ENCODE measurements at regions not wholly inside any gene's neighbourhood (a gene's known extent, or its start where the extent isn't known, plus 50 kb on each side); places are given as distances from the start of the nearest gene placed in this dataset.

- peak; percentile 15 for DNase-seq
- Histone ChIP-seq H3K9ac (ENCODE audit: low read length) (no peak overlapping the region), H3K27me3 (replicated peaks; ENCODE audit: insufficient read depth, low read length) (no peaks in the 10 kb centered on the region), H3K4me2 (ENCODE audit: low read depth, low read length) (no peak overlapping the region), H3K36me3 (replicated peaks; ENCODE audit: insufficient read depth, low read length) (no peaks in the 10 kb centered on the region), H3K4me1 (ENCODE audit: low read length) (no peaks in the 10 kb centered on the region), H3F3A (ENCODE audit: insufficient read depth, low read length) (no peaks in the 10 kb centered on the region), H2AFZ (ENCODE audit: low read length) (no peak overlapping the region), H3K4me3 (ENCODE audit: low read length) (no peak overlapping the region), H3K27ac (ENCODE audit: low read length) (no peak overlapping the region), H4K20me1 (ENCODE audit: insufficient read depth, low read length) (no peaks in the 10 kb centered on the region), H3K9me3 (replicated peaks; ENCODE audit: insufficient read depth, low read length) (no peaks in the 10 kb centered on the region), H3K79me2 (ENCODE audit: low read length) (no peaks in the 10 kb centered on the region), H3K9me2 (replicated peaks; ENCODE audit: insufficient read depth, low read length) (no peaks in the 10 kb centered on the region)
- no peak for TF ChIP-seq EZH2phosphoT487 (IDR thresholded peaks at IDR 0.05; ENCODE audit: low read length)
- TF ChIP-seq CTCF (IDR thresholded peaks at IDR 0.05; ENCODE audit: low read length), result no peak
- TF ChIP-seq EZH2 (optimal IDR thresholded peaks at IDR 0.05; ENCODE audit: low read depth, low read length), result no peak
These were observed 1151.2 kb downstream of the PCDH17 start for GRCh38 chr13:58782736-58783135.

GRCh38 chr13:58792854-58793253, 1161.3 kb downstream of the PCDH17 start:
- H2AFZ ChIP-seq (ENCODE audit: low read length), result no peak overlapping the region
- H4K20me1 ChIP-seq (ENCODE audit: insufficient read depth, low read length), result no peaks in the 10 kb centered on the region
- no peaks in the 10 kb centered on the region for H3K79me2 ChIP-seq (ENCODE audit: low read length)
- no peak overlapping the region for H3K9ac ChIP-seq (ENCODE audit: low read length)
- H3K4me1 ChIP-seq (ENCODE audit: low read length), result no peaks in the 10 kb centered on the region
- no peak overlapping the region for H3K4me2 ChIP-seq (ENCODE audit: low read depth, low read length)
- no peaks in the 10 kb centered on the region for H3F3A ChIP-seq (ENCODE audit: insufficient read depth, low read length)
- H3K36me3 ChIP-seq (replicated peaks; ENCODE audit: insufficient read depth, low read length), result no peaks in the 10 kb centered on the region
- no peaks in the 10 kb centered on the region for H3K27me3 ChIP-seq (replicated peaks; ENCODE audit: insufficient read depth, low read length)
- H3K4me3 ChIP-seq (ENCODE audit: low read length), result no peak overlapping the region
- no peaks in the 10 kb centered on the region for H3K9me3 ChIP-seq (replicated peaks; ENCODE audit: insufficient read depth, low read length)
- no peak overlapping the region for H3K27ac ChIP-seq (ENCODE audit: low read length)
- no peaks in the 10 kb centered on the region for H3K9me2 ChIP-seq (replicated peaks; ENCODE audit: insufficient read depth, low read length)
- no peak for TF ChIP-seq EZH2phosphoT487 (IDR thresholded peaks at IDR 0.05; ENCODE audit: low read length)
- TF ChIP-seq CTCF (IDR thresholded peaks at IDR 0.05; ENCODE audit: low read length), result no peak
- TF ChIP-seq EZH2 (optimal IDR thresholded peaks at IDR 0.05; ENCODE audit: low read depth, low read length), result no peak
- DNase-seq, result no peak

GRCh38 chr13:58795715-58796114, 1164.2 kb downstream of the PCDH17 start:
- no peak overlapping the region for H2AFZ ChIP-seq (ENCODE audit: low read length)
- no peaks in the 10 kb centered on the region for H3K36me3 ChIP-seq (replicated peaks; ENCODE audit: insufficient read depth, low read length)
- H3K9ac ChIP-seq (ENCODE audit: low read length), result no peak overlapping the region
- H3K4me2 ChIP-seq (ENCODE audit: low read depth, low read length), result no peak overlapping the region
- no peaks in the 10 kb centered on the region for H4K20me1 ChIP-seq (ENCODE audit: insufficient read depth, low read length)
- no peak for TF ChIP-seq CTCF (IDR thresholded peaks at IDR 0.05; ENCODE audit: low read length)
- no peak for TF ChIP-seq EZH2phosphoT487 (IDR thresholded peaks at IDR 0.05; ENCODE audit: low read length)
- TF ChIP-seq EZH2 (optimal IDR thresholded peaks at IDR 0.05; ENCODE audit: low read depth, low read length), result no peak
- no peaks in the 10 kb centered on the region for H3K27me3 ChIP-seq (replicated peaks; ENCODE audit: insufficient read depth, low read length)
- no peak overlapping the region for H3K4me3 ChIP-seq (ENCODE audit: low read length)
- no peaks in the 10 kb centered on the region for H3K4me1 ChIP-seq (ENCODE audit: low read length)
- H3K27ac ChIP-seq (ENCODE audit: low read length), result no peak overlapping the region
- no peaks in the 10 kb centered on the region for H3K9me3 ChIP-seq (replicated peaks; ENCODE audit: insufficient read depth, low read length)
- H3F3A ChIP-seq (ENCODE audit: insufficient read depth, low read length), result no peaks in the 10 kb centered on the region
- no peak for DNase-seq
- no peaks in the 10 kb centered on the region for H3K9me2 ChIP-seq (replicated peaks; ENCODE audit: insufficient read depth, low read length)
- H3K79me2 ChIP-seq (ENCODE audit: low read length), result no peaks in the 10 kb centered on the region
